Endometrial microvascular endothelial cells (primary cell): ENCODE measurements at regions not wholly inside any gene's neighbourhood (a gene's known extent, or its start where the extent isn't known, plus 50 kb on each side); places are given as distances from the start of the nearest gene placed in this dataset.

Experiments
- in situ Hi-C: cut with HindIII; loops from 2 replicates; pipeline ENCODE4 v1.10.0; 2017; ENCODE audit warnings: low sequenced_read_pairs, low pct_unique_long_range_greater_than_20kb; ENCODE audit errors: inconsistent ontology term

GRCh38 chr22:49532869-49533802 lies 294.5 kb downstream of the BRD1 start:
- in situ Hi-C loops = no loop called here

GRCh38 chr22:49531368-49531791 lies 296.3 kb downstream of the BRD1 start:
- in situ Hi-C loops = no loop called here

GRCh38 chr22:49530671-49531367 lies 296.9 kb downstream of the BRD1 start:
- in situ Hi-C loops = no loop called here

GRCh38 chr22:49528420-49528720 lies 299.3 kb downstream of the BRD1 start:
- in situ Hi-C loops = no loop called here

DNA sequence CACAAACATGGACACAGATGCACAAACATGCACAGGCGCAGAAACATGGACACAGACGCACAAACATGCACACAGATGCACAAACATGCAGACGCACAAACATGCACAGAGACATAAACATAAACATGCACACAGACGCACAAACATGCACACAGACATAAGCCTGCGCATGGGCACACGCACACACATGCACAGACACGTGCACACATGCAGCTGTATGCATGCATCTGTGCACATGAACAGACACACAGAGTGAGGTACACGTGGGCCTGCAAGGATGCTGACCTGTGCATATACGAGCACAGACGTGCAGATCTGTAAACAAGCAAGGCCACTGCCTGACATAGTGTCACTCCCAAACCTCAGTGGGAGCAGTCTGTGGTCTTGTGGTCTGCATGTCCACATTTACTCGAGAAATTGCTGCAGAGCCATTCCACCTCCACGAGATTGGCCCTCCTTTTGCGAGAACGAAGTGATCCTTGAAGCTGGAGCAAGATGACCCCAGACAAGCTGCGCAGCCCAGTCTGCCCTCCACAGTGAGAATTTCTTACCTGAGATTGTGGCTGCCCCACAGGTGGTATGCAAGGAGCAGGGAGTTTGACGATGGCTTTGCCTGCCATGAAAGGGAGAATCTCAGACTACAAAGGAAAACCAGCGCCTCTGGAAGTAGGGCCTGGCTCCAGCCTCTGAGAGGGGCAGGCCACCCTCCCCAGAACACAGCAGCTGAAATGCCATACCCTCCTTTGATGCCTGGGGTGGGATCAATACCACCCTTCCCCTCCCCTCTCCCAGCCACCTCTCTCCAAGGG lies 299.9 kb downstream of the BRD1 start:
- in situ Hi-C loops = no loop called here

- in situ Hi-C loops = no loop called here
Observed at GRCh38 chr22:49525801-49526535, 301.7 kb downstream of the BRD1 start.

DNA sequence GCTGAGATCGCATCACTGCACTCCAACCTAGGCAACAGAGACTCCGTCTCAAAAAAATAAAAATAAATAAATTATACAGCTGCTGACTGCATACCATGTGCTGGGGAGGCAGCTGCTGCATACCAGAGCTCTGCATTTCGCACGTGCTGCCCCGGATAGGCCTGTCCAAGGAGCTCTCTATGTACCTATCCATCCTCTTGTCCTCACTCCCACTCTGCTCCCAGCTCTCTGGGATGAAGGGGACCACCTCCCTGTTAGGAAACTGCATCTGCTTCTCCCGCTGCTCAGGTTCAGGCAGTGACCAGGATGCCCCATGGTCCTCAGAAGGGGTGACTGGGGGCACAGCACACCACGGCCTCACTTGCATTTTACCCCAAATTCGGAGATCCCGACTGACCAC lies 302.3 kb downstream of the BRD1 start:
- in situ Hi-C loops = no loop called here

GRCh38 chr22:49524362-49524761 lies 303.3 kb downstream of the BRD1 start:
- in situ Hi-C loops = no loop called here

GRCh38 chr22:49523374-49524008 lies 304.2 kb downstream of the BRD1 start:
- in situ Hi-C loops = no loop called here

DNA sequence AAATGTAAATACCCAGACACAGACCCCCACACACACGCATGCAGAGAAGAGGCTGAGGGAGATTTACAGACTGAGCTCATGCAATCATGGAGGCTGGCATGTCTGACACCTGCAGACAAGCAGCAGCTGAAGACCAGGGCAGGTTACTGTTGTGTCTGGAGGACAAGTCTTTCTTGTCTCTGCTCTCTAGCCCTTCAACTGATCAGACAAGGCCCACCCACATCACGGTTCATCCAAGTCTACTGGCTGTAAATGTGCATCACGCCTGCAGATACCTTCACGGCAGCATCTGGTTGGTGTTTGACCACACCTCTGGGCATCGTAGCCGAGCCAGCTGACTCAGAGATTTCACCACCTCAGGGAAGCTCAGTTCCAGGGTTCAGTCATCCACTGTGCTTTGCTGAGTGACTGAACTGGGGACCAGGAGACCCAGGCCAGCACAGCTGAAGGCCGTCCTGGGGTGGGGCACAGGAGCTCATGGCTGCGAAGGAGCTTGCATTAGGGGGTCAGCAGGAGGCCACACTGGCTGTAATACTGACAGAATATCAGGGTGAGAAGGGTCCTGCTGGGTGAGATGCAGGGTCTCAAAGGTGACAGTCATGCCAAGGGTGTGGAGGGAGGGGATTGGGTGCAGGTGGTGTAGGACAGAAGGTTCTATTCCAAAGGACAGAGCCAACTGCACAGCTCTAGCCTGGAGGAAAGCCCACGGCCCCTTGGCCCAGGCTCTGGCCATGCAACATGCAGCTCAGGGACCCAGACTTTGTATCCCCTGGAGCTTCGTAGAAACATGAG lies 304.9 kb downstream of the BRD1 start:
- in situ Hi-C loops = no loop called here

- in situ Hi-C loops = no loop called here
Observed at GRCh38 chr22:49521787-49522224, 305.9 kb downstream of the BRD1 start.

DNA sequence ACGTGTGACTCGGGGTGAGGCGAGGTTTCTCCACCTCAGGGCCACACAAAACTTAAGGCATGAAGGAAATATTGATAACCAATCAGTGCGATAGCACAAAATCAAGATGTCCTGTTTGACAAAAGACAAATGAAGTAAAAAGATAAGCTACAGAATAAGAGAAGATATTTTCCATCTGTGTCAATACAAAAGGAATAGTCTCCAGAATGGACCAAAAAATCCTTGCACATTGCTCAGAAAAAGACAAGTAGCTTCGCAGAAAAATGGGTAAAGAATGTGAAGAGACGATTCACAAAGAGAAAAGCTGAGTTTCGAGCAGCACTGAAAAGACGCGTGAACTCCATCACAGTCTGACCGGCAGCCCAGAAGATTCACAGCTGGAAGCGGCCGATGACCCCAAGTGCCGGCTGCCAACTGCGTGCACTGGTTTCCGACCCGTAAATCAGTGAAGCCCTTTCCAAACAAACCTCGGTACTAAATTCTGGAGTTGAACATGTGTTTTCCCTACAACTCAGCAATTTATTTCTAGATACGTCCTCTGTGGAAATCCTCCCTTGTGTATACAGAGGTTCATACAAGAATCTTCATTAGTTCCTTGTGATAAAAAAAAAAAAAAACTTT lies 308.4 kb downstream of the BRD1 start:
- in situ Hi-C loops = no loop called here

GRCh38 chr22:49518436-49518970 lies 309.2 kb downstream of the BRD1 start:
- in situ Hi-C loops = no loop called here

- in situ Hi-C loops = no loop called here
Observed at GRCh38 chr22:49517667-49518185, 309.9 kb downstream of the BRD1 start.

GRCh38 chr22:49517211-49517610 lies 310.5 kb downstream of the BRD1 start:
- in situ Hi-C loops = no loop called here

DNA sequence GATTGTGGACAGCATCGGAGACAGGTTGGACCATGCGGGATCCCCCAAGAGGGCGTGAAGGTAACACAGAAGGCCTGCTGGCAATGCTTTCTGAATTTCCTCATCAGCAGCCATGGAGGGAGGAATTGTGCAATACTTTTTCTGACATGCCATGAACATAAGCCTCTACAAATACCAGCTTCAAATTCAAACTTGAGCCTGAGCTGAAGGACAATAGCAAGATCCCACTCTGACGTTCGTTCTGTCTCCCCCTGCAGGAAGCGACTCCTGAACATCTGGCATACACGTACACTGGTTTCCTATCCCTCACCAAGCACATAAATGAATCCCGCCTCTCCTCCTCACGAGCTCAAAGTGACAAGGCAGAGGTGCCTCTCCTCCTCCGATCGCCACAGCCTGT lies 312.2 kb downstream of the BRD1 start:
- in situ Hi-C loops = no loop called here

- in situ Hi-C loops = no loop called here
Observed at GRCh38 chr22:49514641-49515040, 313.0 kb downstream of the BRD1 start.
